ENCODE measurements at regions not wholly inside any gene's neighbourhood (a gene's known extent, or its start where the extent isn't known, plus 50 kb on each side); places are given as distances from the start of the nearest gene placed in this dataset.

DNA sequence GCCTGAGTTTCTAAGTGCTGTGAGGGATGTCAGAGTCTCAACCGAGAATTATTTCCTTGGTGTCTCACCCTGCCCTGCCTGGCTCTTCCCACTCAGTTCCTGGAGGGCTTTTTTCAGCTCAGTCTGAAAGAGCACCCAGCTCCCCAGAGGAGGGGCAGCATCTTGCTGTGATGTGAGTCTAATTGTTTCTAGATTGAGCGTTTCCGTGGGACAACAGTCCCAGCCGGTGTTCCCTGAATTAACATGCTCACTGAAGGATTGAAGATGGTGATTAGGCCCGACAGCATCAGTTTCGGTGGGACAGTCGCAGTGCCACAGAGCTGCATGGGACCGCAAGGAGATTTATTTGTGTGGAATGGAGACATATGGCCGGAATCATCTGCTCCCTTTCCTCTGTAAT is 587.6 kb downstream of the DHX35 start:
- no peak overlapping the region for H3K27ac Mint-ChIP-seq
- peaks cover 15% of the 10 kb centered on the region for H3K4me1 Mint-ChIP-seq
- ATAC-seq, result no peak
- TF ChIP-seq NFE2L1 (CRISPR knock-in tag; IDR thresholded peaks at IDR 0.05) (no peak), RORB (CRISPR knock-in tag; IDR thresholded peaks at IDR 0.05) (no peak), NR3C1 (CRISPR knock-in tag; conservative IDR thresholded peaks at IDR 0.05; ENCODE audit: low read depth) (no peak), NR1H2 (CRISPR knock-in tag; IDR thresholded peaks at IDR 0.05) (no peak), MXD4 (CRISPR knock-in tag; IDR thresholded peaks at IDR 0.05; ENCODE audit: borderline replicate concordance) (no peak), SOX15 (CRISPR knock-in tag; IDR thresholded peaks at IDR 0.05) (no peak), GABPB1 (CRISPR knock-in tag; IDR thresholded peaks at IDR 0.05) (no peak), CREM (CRISPR knock-in tag; IDR thresholded peaks at IDR 0.05) (no peak), JUN (CRISPR knock-in tag; IDR thresholded peaks at IDR 0.05) (no peak)
- TF ChIP-seq, protein P1, sequence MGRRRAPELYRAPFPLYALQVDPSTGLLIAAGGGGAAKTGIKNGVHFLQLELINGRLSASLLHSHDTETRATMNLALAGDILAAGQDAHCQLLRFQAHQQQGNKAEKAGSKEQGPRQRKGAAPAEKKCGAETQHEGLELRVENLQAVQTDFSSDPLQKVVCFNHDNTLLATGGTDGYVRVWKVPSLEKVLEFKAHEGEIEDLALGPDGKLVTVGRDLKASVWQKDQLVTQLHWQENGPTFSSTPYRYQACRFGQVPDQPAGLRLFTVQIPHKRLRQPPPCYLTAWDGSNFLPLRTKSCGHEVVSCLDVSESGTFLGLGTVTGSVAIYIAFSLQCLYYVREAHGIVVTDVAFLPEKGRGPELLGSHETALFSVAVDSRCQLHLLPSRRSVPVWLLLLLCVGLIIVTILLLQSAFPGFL (CRISPR knock-in tag; IDR thresholded peaks at IDR 0.05; ENCODE audit: borderline replicate concordance), result no peak
- TF ChIP-seq, protein P2, sequence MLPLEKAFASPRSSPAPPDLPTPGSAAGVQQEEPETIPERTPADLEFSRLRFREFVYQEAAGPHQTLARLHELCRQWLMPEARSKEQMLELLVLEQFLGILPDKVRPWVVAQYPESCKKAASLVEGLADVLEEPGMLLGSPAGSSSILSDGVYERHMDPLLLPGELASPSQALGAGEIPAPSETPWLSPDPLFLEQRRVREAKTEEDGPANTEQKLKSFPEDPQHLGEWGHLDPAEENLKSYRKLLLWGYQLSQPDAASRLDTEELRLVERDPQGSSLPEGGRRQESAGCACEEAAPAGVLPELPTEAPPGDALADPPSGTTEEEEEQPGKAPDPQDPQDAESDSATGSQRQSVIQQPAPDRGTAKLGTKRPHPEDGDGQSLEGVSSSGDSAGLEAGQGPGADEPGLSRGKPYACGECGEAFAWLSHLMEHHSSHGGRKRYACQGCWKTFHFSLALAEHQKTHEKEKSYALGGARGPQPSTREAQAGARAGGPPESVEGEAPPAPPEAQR (CRISPR knock-in tag; IDR thresholded peaks at IDR 0.05), result no peak
- TF ChIP-seq, protein P3, sequence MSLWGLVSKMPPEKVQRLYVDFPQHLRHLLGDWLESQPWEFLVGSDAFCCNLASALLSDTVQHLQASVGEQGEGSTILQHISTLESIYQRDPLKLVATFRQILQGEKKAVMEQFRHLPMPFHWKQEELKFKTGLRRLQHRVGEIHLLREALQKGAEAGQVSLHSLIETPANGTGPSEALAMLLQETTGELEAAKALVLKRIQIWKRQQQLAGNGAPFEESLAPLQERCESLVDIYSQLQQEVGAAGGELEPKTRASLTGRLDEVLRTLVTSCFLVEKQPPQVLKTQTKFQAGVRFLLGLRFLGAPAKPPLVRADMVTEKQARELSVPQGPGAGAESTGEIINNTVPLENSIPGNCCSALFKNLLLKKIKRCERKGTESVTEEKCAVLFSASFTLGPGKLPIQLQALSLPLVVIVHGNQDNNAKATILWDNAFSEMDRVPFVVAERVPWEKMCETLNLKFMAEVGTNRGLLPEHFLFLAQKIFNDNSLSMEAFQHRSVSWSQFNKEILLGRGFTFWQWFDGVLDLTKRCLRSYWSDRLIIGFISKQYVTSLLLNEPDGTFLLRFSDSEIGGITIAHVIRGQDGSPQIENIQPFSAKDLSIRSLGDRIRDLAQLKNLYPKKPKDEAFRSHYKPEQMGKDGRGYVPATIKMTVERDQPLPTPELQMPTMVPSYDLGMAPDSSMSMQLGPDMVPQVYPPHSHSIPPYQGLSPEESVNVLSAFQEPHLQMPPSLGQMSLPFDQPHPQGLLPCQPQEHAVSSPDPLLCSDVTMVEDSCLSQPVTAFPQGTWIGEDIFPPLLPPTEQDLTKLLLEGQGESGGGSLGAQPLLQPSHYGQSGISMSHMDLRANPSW (CRISPR knock-in tag; conservative IDR thresholded peaks at IDR 0.05; ENCODE audit: low read depth), result no peak
- TF ChIP-seq, protein P4, sequence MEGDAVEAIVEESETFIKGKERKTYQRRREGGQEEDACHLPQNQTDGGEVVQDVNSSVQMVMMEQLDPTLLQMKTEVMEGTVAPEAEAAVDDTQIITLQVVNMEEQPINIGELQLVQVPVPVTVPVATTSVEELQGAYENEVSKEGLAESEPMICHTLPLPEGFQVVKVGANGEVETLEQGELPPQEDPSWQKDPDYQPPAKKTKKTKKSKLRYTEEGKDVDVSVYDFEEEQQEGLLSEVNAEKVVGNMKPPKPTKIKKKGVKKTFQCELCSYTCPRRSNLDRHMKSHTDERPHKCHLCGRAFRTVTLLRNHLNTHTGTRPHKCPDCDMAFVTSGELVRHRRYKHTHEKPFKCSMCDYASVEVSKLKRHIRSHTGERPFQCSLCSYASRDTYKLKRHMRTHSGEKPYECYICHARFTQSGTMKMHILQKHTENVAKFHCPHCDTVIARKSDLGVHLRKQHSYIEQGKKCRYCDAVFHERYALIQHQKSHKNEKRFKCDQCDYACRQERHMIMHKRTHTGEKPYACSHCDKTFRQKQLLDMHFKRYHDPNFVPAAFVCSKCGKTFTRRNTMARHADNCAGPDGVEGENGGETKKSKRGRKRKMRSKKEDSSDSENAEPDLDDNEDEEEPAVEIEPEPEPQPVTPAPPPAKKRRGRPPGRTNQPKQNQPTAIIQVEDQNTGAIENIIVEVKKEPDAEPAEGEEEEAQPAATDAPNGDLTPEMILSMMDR (IDR thresholded peaks at IDR 0.05), result no peak
- no peaks in the 10 kb centered on the region for H3K27me3 Mint-ChIP-seq (ENCODE audit: low read depth)
- H3K36me3 Mint-ChIP-seq, result no peaks in the 10 kb centered on the region
- ChIA-PET CTCF (no interaction called here), POLR2A (no interaction called here)
- H3K4me3 Mint-ChIP-seq, result no peak overlapping the region
- DNase-seq (ENCODE audit: low spot score), result no peak
- no peaks in the 10 kb centered on the region for H3K9me3 Mint-ChIP-seq

DNA sequence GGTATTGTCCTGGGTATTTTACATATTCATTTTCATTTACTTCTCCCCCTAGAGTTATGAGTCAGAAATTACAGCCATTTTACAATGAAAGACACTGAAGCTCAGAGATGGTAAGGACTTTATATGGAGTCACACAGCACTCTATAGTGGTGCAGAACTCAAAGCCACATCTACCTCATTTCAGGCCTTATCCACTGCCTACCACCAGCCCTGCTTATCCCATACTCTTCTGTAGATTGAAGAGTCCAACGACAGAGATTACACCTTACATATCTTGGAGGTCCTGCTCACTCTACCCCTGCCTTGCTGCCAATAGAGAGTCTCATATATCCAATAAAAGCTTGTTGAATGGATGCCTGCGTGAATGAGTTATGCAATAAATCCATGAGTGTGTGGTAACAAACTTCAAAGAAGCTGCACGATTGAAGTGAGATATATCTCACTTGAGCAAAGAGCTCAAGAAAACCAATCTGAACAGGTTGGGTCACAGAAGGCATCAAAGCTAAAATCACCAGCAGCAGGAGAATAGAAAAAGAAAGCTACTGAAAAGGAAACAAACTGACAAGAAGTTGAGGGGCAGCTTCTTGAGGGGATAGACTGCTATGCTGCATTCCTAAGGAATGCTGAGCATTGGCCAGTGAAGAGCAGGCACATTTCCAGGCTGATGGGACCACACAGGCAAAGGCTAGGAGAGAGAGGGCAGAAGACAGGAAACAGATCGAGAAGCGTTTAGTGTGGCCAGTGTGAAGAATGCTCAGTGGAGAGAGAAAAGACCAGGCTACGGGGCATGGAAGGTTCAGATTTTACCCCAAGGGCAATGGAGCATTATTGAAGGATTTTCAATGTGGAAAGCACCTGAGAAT is 585.6 kb downstream of the DHX35 start:
- H3K4me1 Mint-ChIP-seq, result peaks cover 22% of the 10 kb centered on the region
- no peaks in the 10 kb centered on the region for H3K27me3 Mint-ChIP-seq (ENCODE audit: low read depth)
- TF ChIP-seq, protein P5, sequence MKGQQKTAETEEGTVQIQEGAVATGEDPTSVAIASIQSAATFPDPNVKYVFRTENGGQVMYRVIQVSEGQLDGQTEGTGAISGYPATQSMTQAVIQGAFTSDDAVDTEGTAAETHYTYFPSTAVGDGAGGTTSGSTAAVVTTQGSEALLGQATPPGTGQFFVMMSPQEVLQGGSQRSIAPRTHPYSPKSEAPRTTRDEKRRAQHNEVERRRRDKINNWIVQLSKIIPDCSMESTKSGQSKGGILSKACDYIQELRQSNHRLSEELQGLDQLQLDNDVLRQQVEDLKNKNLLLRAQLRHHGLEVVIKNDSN (CRISPR knock-in tag; IDR thresholded peaks at IDR 0.05), result no peak
- TF ChIP-seq, protein P6, sequence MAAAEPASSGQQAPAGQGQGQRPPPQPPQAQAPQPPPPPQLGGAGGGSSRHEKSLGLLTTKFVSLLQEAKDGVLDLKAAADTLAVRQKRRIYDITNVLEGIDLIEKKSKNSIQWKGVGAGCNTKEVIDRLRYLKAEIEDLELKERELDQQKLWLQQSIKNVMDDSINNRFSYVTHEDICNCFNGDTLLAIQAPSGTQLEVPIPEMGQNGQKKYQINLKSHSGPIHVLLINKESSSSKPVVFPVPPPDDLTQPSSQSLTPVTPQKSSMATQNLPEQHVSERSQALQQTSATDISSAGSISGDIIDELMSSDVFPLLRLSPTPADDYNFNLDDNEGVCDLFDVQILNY (CRISPR knock-in tag; IDR thresholded peaks at IDR 0.05), result no peak
- TF ChIP-seq, protein P7, sequence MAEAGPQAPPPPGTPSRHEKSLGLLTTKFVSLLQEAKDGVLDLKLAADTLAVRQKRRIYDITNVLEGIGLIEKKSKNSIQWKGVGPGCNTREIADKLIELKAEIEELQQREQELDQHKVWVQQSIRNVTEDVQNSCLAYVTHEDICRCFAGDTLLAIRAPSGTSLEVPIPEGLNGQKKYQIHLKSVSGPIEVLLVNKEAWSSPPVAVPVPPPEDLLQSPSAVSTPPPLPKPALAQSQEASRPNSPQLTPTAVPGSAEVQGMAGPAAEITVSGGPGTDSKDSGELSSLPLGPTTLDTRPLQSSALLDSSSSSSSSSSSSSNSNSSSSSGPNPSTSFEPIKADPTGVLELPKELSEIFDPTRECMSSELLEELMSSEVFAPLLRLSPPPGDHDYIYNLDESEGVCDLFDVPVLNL (CRISPR knock-in tag; IDR thresholded peaks at IDR 0.05; ENCODE audit: borderline replicate concordance, low read depth), result no peak
- TF ChIP-seq, protein P8, sequence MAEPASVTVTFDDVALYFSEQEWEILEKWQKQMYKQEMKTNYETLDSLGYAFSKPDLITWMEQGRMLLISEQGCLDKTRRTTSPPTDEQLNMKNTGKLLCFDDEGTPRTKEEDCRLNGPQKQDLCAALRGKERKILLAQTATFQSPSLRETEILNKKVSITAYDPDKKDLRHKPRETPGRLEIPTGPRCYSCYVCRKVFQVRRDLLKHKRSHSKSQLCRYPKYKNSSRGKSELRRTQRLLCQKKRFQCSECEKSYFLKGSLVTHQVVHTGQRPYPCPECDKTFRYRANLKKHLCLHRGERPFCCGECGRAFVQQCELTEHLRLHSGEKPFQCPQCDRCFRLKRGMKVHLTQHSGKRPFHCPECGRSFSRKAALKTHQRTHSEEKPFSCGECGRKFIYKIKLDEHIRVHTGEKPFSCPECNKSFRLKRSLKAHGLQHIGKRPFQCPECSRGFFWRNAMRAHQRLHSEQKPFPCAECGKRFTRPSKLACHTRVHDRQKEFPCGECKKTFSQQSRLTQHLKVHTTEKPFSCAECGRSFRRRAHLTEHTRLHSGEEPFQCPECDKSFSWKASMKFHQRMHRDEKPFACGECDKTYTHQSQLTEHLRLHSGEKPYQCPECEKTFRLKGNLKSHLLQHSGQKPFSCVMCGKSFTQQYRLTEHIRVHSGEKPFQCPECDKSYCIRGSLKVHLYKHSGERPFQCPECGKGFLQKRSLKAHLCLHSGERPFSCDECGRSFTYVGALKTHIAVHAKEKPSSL (CRISPR knock-in tag; conservative IDR thresholded peaks at IDR 0.05), result no peak
- TF ChIP-seq, protein P9, sequence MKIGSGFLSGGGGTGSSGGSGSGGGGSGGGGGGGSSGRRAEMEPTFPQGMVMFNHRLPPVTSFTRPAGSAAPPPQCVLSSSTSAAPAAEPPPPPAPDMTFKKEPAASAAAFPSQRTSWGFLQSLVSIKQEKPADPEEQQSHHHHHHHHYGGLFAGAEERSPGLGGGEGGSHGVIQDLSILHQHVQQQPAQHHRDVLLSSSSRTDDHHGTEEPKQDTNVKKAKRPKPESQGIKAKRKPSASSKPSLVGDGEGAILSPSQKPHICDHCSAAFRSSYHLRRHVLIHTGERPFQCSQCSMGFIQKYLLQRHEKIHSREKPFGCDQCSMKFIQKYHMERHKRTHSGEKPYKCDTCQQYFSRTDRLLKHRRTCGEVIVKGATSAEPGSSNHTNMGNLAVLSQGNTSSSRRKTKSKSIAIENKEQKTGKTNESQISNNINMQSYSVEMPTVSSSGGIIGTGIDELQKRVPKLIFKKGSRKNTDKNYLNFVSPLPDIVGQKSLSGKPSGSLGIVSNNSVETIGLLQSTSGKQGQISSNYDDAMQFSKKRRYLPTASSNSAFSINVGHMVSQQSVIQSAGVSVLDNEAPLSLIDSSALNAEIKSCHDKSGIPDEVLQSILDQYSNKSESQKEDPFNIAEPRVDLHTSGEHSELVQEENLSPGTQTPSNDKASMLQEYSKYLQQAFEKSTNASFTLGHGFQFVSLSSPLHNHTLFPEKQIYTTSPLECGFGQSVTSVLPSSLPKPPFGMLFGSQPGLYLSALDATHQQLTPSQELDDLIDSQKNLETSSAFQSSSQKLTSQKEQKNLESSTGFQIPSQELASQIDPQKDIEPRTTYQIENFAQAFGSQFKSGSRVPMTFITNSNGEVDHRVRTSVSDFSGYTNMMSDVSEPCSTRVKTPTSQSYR (CRISPR knock-in tag; IDR thresholded peaks at IDR 0.05), result no peak
- no peaks in the 10 kb centered on the region for H3K9me3 Mint-ChIP-seq
- peak; percentile 70 for ATAC-seq
- H3K27ac Mint-ChIP-seq, result no peak overlapping the region
- CTCF ChIA-PET, result interaction anchor here (0.8 to 1.7 kb wide), 6 partner anchors 13 to 436 kb away, joined by 3 to 5 read pairs (median 4); no protein-coding TSS in a partner anchor
- H3K4me3 Mint-ChIP-seq, result no peak overlapping the region
- DNase-seq (ENCODE audit: low spot score), result no peak
- POLR2A ChIA-PET, result no interaction called here
- H3K36me3 Mint-ChIP-seq, result no peaks in the 10 kb centered on the region

All from WTC11 (cell line).